ENCODE measurements at regions not wholly inside any gene's neighbourhood (a gene's known extent, or its start where the extent isn't known, plus 50 kb on each side); places are given as distances from the start of the nearest gene placed in this dataset.

DNA sequence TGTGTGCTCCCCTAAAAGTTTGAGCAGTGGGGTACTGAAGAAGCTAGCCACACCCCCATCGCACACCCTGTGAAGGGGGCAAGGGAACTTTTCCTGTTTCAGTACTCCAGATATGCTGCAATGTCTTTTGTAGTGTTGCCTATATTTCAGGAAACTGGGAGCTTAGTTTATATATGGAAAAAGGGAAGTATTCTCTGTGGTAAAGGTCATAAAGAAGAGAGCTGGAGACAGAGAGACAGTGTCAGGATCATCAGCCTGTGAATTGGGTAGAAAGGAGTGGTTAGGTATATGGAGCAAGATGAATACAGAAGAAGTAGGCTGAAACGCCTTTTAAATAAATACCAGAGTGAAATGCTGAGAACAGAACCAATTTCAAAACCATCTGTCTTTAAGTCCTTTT, 82.2 kb upstream of the C9orf72 start:
- Mint-ChIP-seq H3K4me1 (ENCODE audit: low read depth in 2 of 2) (no peaks in the 10 kb centered on the region), H3K27ac (no peak overlapping the region), H3K9me3 (peaks cover 4% of the 10 kb centered on the region), H3K36me3 (no peaks in the 10 kb centered on the region), H3K27me3 (peaks cover 0 to 3% of the 10 kb centered on the region in 2 donors), H3K4me3 (no peak overlapping the region)
- no peak for DNase-seq (ENCODE audit: low spot score)
- ATAC-seq = no peak

DNA sequence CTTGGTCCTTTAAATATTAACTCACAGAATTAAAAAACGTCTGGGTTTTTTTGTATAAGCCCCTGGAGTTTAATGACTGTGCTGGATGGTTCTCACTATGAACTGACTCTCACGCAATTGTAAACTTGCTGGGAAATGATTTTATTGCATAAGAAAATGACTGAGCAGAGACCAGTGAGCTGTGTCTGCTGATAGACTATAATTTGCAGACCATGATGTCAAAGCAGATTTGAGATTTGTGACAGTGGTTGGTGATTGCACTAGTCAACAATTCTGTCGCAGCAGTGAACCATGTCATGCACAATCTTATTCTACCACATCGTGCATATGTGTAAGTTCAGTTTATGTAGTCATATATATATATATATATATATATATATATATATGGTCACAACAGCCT, 85.7 kb upstream of the C9orf72 start:
- Mint-ChIP-seq H3K4me1 (ENCODE audit: low read depth in 2 of 2) (no peaks in the 10 kb centered on the region), H3K4me3 (no peak overlapping the region), H3K27me3 (peaks cover 3 to 8% of the 10 kb centered on the region in 2 donors), H3K9me3 (peaks cover 4% of the 10 kb centered on the region), H3K36me3 (no peaks in the 10 kb centered on the region), H3K27ac (no peak overlapping the region)
- DNase-seq (ENCODE audit: low spot score) = no peak
- ATAC-seq = no peak

DNA sequence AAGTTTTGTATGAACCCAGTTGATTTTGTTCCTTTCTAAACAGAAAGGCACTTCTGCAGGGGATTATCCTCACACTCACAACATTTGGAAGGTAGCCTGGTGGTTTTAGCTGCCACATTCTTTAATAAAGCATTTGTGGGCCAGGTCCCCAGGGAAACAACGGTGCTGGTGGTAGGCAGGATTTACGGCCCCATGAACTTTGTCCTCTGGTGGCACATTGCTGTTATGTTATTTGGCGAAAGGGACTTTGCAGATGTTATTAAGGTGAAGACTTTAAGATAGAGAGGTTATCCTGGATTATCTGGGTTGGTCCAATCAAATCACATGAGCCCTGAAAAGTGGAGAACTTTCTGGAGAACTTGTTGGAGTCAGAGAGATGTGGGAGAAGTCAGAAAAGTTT, 86.3 kb upstream of the C9orf72 start:
- H3K27ac Mint-ChIP-seq = no peak overlapping the region
- H3K9me3 Mint-ChIP-seq = peaks cover 4% of the 10 kb centered on the region
- H3K36me3 Mint-ChIP-seq = no peaks in the 10 kb centered on the region
- ATAC-seq (no peak), DNase-seq (ENCODE audit: low spot score) (no peak)
- no peak overlapping the region for H3K4me3 Mint-ChIP-seq
- H3K27me3 Mint-ChIP-seq = peaks cover 7 to 14% of the 10 kb centered on the region in 2 donors
- no peaks in the 10 kb centered on the region for H3K4me1 Mint-ChIP-seq (ENCODE audit: low read depth in 2 of 2)

DNA sequence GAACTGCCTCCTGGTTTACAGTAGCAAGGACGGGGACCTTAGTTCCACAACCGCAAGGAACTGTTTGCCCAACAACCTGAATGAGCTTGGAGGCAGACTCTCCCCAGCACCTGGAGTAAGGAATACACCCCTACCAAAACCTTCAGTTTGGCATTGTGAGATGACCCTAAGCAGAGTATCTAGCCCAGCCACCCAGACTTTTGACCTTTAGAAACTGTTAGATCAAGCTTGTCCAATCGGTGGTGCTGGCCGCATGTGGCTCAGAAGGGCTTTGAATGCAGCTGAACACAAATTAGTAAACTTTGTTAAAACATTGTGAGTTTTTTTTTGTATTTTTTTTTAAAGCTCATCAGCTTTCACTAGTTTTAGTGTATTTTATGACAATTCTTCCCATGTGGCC, 86.9 kb upstream of the C9orf72 start:
- peaks cover 4% of the 10 kb centered on the region for H3K9me3 Mint-ChIP-seq
- no peak for DNase-seq (ENCODE audit: low spot score)
- ATAC-seq = no peak
- no peaks in the 10 kb centered on the region for H3K36me3 Mint-ChIP-seq
- no peak overlapping the region for H3K4me3 Mint-ChIP-seq
- no peaks in the 10 kb centered on the region for H3K4me1 Mint-ChIP-seq (ENCODE audit: low read depth in 2 of 2)
- H3K27me3 Mint-ChIP-seq = peaks cover 7 to 15% of the 10 kb centered on the region in 2 donors
- no peak overlapping the region for H3K27ac Mint-ChIP-seq

DNA sequence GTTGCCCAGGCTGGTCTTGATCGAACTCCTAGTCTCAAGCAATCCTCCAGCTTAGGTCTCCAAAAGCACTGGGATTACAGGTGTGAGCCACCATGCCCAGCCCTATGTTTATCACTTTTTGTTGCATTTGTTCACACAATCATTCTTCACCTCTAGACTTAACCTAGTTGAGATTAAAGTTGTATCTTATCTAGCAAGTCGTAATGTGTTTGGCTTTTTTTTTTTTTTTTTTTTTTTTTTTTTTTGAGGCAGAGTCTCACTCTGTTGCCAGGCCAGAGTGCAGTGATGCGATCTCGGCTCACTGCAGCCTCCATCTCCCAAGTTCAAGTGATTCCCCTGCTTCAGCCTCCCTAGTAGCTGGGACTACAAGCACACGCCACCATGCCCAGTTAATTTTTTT, 90.2 kb upstream of the C9orf72 start:
- Mint-ChIP-seq H3K4me1 (ENCODE audit: low read depth in 2 of 2) (no peaks in the 10 kb centered on the region), H3K27ac (no peak overlapping the region), H3K36me3 (no peaks in the 10 kb centered on the region), H3K9me3 (no peaks in the 10 kb centered on the region), H3K27me3 (peaks cover 4 to 15% of the 10 kb centered on the region in 2 donors), H3K4me3 (no peak overlapping the region)
- DNase-seq (ENCODE audit: low spot score) (no peak), ATAC-seq (no peak)

DNA sequence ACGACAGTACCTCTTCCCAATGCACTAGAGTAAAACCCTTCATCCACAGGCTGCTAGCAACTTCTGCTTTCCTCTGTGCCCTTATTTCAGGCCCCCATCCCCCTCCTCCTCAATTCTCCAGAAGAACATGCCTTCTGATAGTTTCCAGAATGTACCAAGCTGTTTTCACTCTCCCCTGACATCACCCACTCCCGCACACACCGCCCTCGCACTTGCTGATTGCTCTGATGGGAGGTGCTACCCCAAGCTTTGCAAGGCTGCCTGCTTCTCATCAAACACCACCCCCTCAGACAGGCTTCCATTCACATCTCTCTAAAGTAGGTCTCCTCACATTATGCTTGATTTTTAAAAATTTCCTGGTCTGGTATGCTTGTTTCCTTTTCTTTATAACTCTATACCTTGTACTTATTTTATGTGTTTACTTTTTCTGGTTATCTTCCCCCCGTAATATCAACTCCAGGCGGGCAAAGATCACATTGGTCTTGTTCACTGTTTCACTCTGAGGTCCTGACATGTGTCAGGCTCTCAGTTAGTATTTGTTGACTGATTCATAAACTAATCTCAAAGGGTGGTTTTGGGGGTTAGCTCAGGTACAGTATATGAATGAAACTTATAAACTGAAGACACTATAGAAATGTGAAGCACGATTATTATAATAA, 91.0 kb upstream of the C9orf72 start:
- Mint-ChIP-seq H3K27me3 (peaks cover 4 to 15% of the 10 kb centered on the region in 2 donors), H3K4me3 (no peak overlapping the region), H3K27ac (no peak overlapping the region)

DNA sequence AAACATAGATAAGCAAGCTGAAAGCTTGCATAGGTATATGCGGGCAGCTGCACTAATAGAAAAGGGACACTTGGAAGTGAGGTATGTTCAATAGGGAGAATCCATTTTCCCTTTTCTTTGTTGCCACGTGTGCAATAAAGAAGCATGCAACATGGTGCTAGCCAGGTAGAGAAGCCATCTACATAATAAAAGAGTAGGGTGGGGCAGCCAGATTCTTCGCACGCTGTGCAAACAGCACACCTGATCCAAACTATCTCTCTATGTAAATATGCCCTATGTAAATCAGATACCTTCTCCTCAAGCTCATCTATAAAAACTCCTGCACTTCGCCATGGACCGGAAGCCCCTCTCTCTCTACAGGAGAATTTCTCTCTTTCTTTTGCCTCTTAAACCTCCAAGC, 91.9 kb upstream of the C9orf72 start:
- H3K27me3 Mint-ChIP-seq = peaks cover 4 to 15% of the 10 kb centered on the region in 2 donors
- H3K4me1 Mint-ChIP-seq (ENCODE audit: low read depth in 2 of 2) = no peaks in the 10 kb centered on the region
- DNase-seq (ENCODE audit: low spot score) (no peak), ATAC-seq (no peak)
- no peak overlapping the region for H3K4me3 Mint-ChIP-seq
- no peak overlapping the region for H3K27ac Mint-ChIP-seq
- H3K36me3 Mint-ChIP-seq = no peaks in the 10 kb centered on the region
- H3K9me3 Mint-ChIP-seq = no peaks in the 10 kb centered on the region

More for the DNA sequence above, 91.0 kb upstream of the C9orf72 start:
- ATAC-seq = no peak
- no peak for DNase-seq (ENCODE audit: low spot score)
- Mint-ChIP-seq H3K36me3 (no peaks in the 10 kb centered on the region), H3K9me3 (no peaks in the 10 kb centered on the region), H3K4me1 (ENCODE audit: low read depth in 2 of 2) (no peaks in the 10 kb centered on the region)

DNA sequence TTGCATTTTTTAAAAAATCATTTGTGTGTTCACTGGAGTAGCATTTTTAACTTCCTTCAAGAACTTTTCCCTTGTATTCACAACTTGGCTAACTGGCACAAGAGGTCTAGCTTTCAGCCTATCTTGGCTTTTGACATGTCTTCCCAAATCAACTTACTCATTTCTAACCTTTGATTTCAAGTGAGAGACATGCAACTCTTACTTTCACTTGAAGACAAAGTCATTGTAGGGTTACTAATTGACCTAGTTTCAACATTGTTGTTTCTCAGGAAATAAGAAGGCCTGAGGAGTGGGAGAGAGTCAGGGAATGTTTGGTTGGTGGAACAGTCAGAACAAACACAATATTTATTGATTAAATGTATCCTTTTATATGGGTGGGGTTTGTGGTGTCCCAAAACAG, 95.0 kb upstream of the C9orf72 start:
- ATAC-seq = no peak
- Mint-ChIP-seq H3K27me3 (peaks cover 4 to 8% of the 10 kb centered on the region in 2 donors), H3K4me3 (no peak overlapping the region)

DNA sequence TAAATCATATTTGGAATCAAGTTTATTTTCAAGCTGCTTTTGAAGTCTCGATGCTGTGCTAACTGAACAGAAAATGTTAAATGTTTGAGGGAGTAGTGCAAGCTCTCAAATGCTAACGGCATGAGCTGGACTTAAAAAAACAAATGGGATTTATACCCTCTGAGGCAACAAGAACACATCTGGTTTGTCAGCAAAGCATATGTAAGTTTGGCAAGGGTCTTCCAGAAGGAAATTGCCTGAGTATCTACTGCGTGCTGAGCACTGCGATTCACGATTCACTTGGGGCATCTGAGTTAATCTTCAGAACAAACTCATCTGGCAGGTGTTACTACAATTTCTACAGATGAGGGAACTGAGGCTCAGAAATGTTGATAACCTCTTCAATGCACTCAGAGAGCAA, 98.4 kb upstream of the C9orf72 start:
- ATAC-seq (no peak), DNase-seq (ENCODE audit: low spot score) (no peak)
- Mint-ChIP-seq H3K4me1 (ENCODE audit: low read depth in 2 of 2) (no peaks in the 10 kb centered on the region), H3K27ac (no peak overlapping the region), H3K27me3 (peaks cover 0 to 10% of the 10 kb centered on the region in 2 donors), H3K4me3 (no peak overlapping the region), H3K9me3 (peaks cover 3% of the 10 kb centered on the region), H3K36me3 (no peaks in the 10 kb centered on the region)

More for the DNA sequence above, 95.0 kb upstream of the C9orf72 start:
- Mint-ChIP-seq H3K27ac (no peak overlapping the region), H3K4me1 (ENCODE audit: low read depth in 2 of 2) (no peaks in the 10 kb centered on the region), H3K9me3 (no peaks in the 10 kb centered on the region), H3K36me3 (no peaks in the 10 kb centered on the region)
- DNase-seq (ENCODE audit: low spot score) = no peak

DNA sequence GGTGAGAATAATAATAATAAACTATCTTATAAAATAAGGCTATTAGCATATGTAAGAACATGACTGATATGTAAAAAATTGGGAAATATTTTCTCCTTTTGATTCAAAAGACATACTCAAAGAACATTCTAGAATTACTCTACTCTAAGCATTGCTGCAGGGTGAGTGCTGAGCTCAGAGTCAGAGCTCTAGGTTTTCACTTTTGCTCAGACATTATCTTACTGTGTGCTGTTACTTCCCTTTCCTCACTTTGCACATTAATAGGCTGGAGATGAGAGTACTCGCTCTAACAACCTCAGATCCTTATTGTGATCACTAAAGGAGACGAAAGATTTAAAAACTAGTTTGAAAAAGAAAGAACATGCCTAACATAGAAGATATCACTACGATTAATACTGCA, 99.4 kb upstream of the C9orf72 start:
- Mint-ChIP-seq H3K36me3 (no peaks in the 10 kb centered on the region), H3K9me3 (peaks cover 3% of the 10 kb centered on the region), H3K27ac (no peak overlapping the region), H3K4me3 (no peak overlapping the region), H3K27me3 (peaks cover 0 to 10% of the 10 kb centered on the region in 2 donors), H3K4me1 (ENCODE audit: low read depth in 2 of 2) (no peaks in the 10 kb centered on the region)
- DNase-seq (ENCODE audit: low spot score) (no peak), ATAC-seq (no peak)

DNA sequence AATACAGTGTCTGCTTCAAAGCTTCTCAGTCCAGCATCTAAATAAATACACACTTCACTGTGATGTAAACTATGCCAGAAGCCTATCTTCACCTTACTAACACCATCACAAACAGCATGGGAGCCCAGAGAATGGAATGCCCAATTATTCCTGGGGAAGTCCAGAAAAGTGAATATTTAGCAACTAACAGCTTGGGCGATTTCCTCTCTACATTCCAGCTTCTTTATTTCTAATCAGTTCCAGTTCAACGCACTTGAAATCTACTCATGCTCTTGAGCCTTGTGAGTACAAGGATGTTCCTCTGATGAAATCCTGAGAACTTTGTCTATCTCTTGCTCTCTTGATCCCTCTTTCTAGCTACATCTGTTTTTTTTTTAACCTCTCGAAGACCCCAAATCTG, 100.4 kb upstream of the C9orf72 start:
- no peak for DNase-seq (ENCODE audit: low spot score)
- H3K4me3 Mint-ChIP-seq = no peak overlapping the region
- no peaks in the 10 kb centered on the region for H3K4me1 Mint-ChIP-seq (ENCODE audit: low read depth in 2 of 2)
- H3K36me3 Mint-ChIP-seq = no peaks in the 10 kb centered on the region
- H3K27ac Mint-ChIP-seq = no peak overlapping the region
- peaks cover 3% of the 10 kb centered on the region for H3K9me3 Mint-ChIP-seq
- H3K27me3 Mint-ChIP-seq = peaks cover 0 to 10% of the 10 kb centered on the region in 2 donors
- no peak for ATAC-seq

DNA sequence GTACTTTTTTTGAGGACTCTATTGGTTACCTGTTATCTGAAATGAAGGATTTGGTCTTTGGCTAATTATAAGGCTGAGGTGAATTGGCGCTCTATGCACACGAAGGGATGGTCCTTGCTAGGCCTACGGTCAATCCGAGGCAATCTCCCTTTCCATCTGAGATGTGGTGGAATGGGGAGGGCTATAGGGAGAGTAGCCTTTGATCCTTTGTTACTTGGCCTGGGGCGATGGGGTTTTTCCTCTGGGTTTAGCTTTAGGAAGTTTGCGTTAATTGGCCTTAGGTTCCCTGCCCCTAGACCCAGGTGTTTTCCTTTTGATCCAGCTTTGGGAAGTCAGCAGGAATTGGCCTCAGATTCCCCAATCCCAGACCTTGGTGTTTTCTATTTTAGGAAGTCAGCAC, 102.1 kb upstream of the C9orf72 start:
- no peak for DNase-seq (ENCODE audit: low spot score)
- ATAC-seq = no peak
- Mint-ChIP-seq H3K4me3 (no peak overlapping the region), H3K9me3 (peaks cover 3% of the 10 kb centered on the region), H3K27me3 (peaks cover 0 to 10% of the 10 kb centered on the region in 2 donors), H3K4me1 (ENCODE audit: low read depth in 2 of 2) (no peaks in the 10 kb centered on the region), H3K27ac (no peak overlapping the region), H3K36me3 (no peaks in the 10 kb centered on the region)

DNA sequence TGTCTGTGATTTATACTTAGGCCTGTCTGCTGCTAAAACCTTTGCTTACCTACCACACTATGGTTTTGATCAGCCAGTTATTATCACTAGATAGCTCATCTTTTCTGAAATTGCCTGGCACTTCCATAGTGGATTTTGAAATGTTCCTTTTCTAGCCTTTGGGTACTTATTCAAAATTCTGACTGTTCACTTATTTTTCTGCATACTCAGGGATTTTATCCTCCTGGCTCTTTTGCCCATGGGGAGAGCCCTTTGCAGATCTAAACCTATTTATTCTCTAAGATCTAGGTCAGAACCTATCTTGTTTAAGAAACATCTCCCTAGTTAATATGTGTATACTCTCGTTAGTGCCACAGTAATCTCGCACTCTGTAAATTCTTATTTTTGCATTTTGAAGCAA, 103.5 kb upstream of the C9orf72 start:
- ATAC-seq = no peak
- H3K27ac Mint-ChIP-seq = no peak overlapping the region
- H3K9me3 Mint-ChIP-seq = peaks cover 3% of the 10 kb centered on the region
- peaks cover 0 to 10% of the 10 kb centered on the region in 2 donors for H3K27me3 Mint-ChIP-seq
- no peak for DNase-seq (ENCODE audit: low spot score)
- H3K4me1 Mint-ChIP-seq (ENCODE audit: low read depth in 2 of 2) = no peaks in the 10 kb centered on the region
- H3K36me3 Mint-ChIP-seq = no peaks in the 10 kb centered on the region
- H3K4me3 Mint-ChIP-seq = no peak overlapping the region

DNA sequence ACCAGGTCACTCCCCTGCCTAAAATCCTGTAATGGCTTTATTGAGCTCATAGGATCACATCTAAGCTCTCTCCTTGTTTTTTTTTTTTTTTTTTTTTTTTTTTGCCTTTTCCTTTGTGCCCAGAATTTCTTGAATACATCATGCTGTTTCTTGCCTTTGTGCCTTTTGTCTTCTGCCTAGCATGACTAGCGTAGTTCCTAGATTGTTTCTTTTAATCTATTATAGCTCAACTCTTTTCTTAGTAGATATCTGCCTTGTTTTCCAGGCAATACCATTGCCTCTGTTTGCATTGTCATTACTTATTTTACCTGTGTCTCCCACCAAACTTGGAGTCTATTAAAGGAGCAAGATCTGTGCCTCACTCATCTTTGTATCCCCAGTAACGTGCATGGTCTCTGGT, 106.1 kb upstream of the C9orf72 start:
- Mint-ChIP-seq H3K9me3 (no peaks in the 10 kb centered on the region), H3K27ac (no peak overlapping the region), H3K4me1 (ENCODE audit: low read depth in 2 of 2) (no peaks in the 10 kb centered on the region), H3K36me3 (no peaks in the 10 kb centered on the region), H3K27me3 (no peaks in the 10 kb centered on the region), H3K4me3 (no peak overlapping the region)
- DNase-seq (ENCODE audit: low spot score) (no peak), ATAC-seq (no peak)

DNA sequence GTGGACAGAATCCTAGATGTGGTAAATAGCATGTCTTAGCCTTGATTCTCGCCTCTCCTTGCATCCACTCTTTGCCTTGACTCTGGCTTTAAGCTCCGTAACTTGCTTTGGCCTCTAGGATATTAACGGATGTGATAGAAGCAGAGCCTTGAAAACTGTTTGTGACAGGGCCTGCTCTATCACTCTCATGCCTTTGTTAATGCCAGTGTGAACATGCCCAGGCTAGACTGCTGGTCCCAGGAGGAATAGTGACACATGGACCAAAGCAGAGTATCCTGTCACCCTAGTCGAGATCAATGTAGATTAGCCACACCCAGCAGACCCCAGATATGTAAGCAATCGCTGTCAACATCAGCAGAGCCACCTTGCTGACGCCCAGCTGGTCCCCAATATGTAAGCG, 109.9 kb upstream of the C9orf72 start:
- H3K27ac Mint-ChIP-seq = no peak overlapping the region
- H3K4me3 Mint-ChIP-seq = no peak overlapping the region
- H3K9me3 Mint-ChIP-seq = no peaks in the 10 kb centered on the region
- DNase-seq (ENCODE audit: low spot score) = no peak
- H3K4me1 Mint-ChIP-seq (ENCODE audit: low read depth in 2 of 2) = no peaks in the 10 kb centered on the region
- no peak for ATAC-seq
- no peaks in the 10 kb centered on the region for H3K36me3 Mint-ChIP-seq
- H3K27me3 Mint-ChIP-seq = no peaks in the 10 kb centered on the region

All from natural killer cell treated with Interleukin-12 subunit alpha and Interleukin-12 subunit beta and Interleukin-15 and Interleukin-18, amount 100 ng/mL, for 72 hours (primary cell).